B cell (primary cell): ENCODE measurements at regions not wholly inside any gene's neighbourhood (a gene's known extent, or its start where the extent isn't known, plus 50 kb on each side); places are given as distances from the start of the nearest gene placed in this dataset.

Source experiments
- ATAC-seq: fragments of 200-7000 bp; cut with Tn5 transposase; one replicate; pipeline ENCODE4 v1.10.0; 2021; ENCODE audit warnings: low read depth, mild to moderate bottlenecking, moderate number of reproducible peaks, moderate library complexity
- CTCF ChIA-PET: fragments of 350-600 bp; sonication (Branson Sonifier 250); formaldehyde crosslinking; loops from one replicate; lab custom pipeline; 2021; ENCODE audit warnings: antibody characterized with exemption, inconsistent platforms; lab: Charles Lee
- POLR2A ChIA-PET: fragments of 350-600 bp; sonication (Branson Sonifier 250); formaldehyde crosslinking; loops from one replicate; lab custom pipeline; 2021; ENCODE audit warnings: antibody characterized with exemption; lab: Charles Lee
- DNase-seq: peaks from one replicate; pipeline ENCODE4 v3.0.0; 2013
- H2AFZ ChIP-seq: 2 replicates; pipeline ENCODE4 v1.6.1; 2012; ENCODE audit warnings: mild to moderate bottlenecking, low read depth, low read length; ENCODE audit not compliant: insufficient read depth, poor library complexity, severe bottlenecking
- H3K27ac ChIP-seq, 2 donors: 1 replicate in 1 of 2; 2 replicates in 1 of 2; pipeline ENCODE4 v1.5.1; 2012 to 2013; ENCODE audit warnings: low read length in 2 of 2, mild to moderate bottlenecking in 2 of 2, moderate library complexity in 1 of 2
- H3K27me3 ChIP-seq, 4 experiments: fragments of 200-600 bp in 1 of 4; sonication (generic) in 1 of 4; replicated peaks in 1 of 4; 1 replicate in 2 of 4; 2 replicates in 2 of 4; pipeline versions ENCODE4 v1.6.1 to v1.7.0; 2013 to 2016; ENCODE audit warnings: low read length in 3 of 4, mild to moderate bottlenecking in 2 of 4, mixed read lengths in 1 of 4, moderate library complexity in 1 of 4; ENCODE audit not compliant: insufficient read depth in 4 of 4, control insufficient read depth in 3 of 4; ENCODE audit errors: control extremely low read depth in 1 of 4
- H3K36me3 ChIP-seq, 2 experiments: replicated peaks in 1 of 2; 1 replicate in 1 of 2; 2 replicates in 1 of 2; pipeline versions ENCODE4 v1.6.1 to v1.7.1; 2013; ENCODE audit warnings: low read length in 1 of 2; ENCODE audit not compliant: insufficient read depth in 2 of 2, control insufficient read depth in 1 of 2; ENCODE audit errors: control extremely low read depth in 1 of 2, extremely low read depth in 1 of 2
- H3K4me1 ChIP-seq, 2 donors: fragments of 200-600 bp in 1 of 2; sonication (generic) in 1 of 2; 1 replicate in 1 of 2; 2 replicates in 1 of 2; pipeline versions ENCODE4 v1.5.1 to v1.6.1; 2013 to 2017; ENCODE audit warnings: low read length in 2 of 2; ENCODE audit not compliant: control insufficient read depth in 2 of 2, insufficient read depth in 2 of 2
- H3K4me2 ChIP-seq: replicated peaks from 2 replicates; pipeline ENCODE3; 2012; ENCODE audit warnings: mild to moderate bottlenecking, low read depth, low read length; ENCODE audit not compliant: poor library complexity, severe bottlenecking
- H3K4me3 ChIP-seq, 5 experiments: fragments of 200-600 bp in 1 of 5; sonication (generic) in 1 of 5; 1 replicate in 3 of 5; 2 replicates in 2 of 5; pipeline versions ENCODE4 v1.5.1 to v1.7.0; 2011 to 2016; ENCODE audit warnings: low read length in 4 of 5, mild to moderate bottlenecking in 4 of 5, low read depth in 2 of 5, control low read depth in 1 of 5, moderate library complexity in 1 of 5; ENCODE audit not compliant: insufficient read depth in 1 of 5; ENCODE audit errors: control extremely low read depth in 1 of 5, extremely low read depth in 1 of 5
- H3K79me2 ChIP-seq: fragments of 200-600 bp; sonication (generic); one replicate; pipeline ENCODE4 v1.6.0; 2016; ENCODE audit warnings: low read length; ENCODE audit not compliant: control insufficient read depth, insufficient read depth
- H3K9ac ChIP-seq: fragments of 200-600 bp; sonication (generic); 2 replicates; pipeline ENCODE4 v1.6.1; 2017; ENCODE audit warnings: mild to moderate bottlenecking, low read length, moderate library complexity
- H3K9me3 ChIP-seq, 3 donors: one replicate each; pipeline versions ENCODE4 v1.6.1 to v1.7.1; 2013; ENCODE audit warnings: low read length in 2 of 3; ENCODE audit not compliant: control insufficient read depth in 2 of 3, insufficient read depth in 1 of 3; ENCODE audit errors: control extremely low read depth in 1 of 3
- H4K20me1 ChIP-seq: 2 replicates; pipeline ENCODE4 v1.6.0; 2012; ENCODE audit warnings: mild to moderate bottlenecking, low read length; ENCODE audit not compliant: insufficient read depth, control insufficient read depth, poor library complexity, severe bottlenecking
- H3K27ac Mint-ChIP-seq: one replicate; pipeline ENCODE4 v1.8.0; 2021; ENCODE audit warnings: mixed read lengths
- H3K27me3 Mint-ChIP-seq: one replicate; pipeline ENCODE4 v1.8.0; 2021; ENCODE audit warnings: mixed read lengths
- H3K4me1 Mint-ChIP-seq: one replicate; pipeline ENCODE4 v1.8.0; 2021; ENCODE audit warnings: mixed read lengths
- H3K4me3 Mint-ChIP-seq: one replicate; pipeline ENCODE4 v1.8.0; 2021; ENCODE audit warnings: mixed read lengths
- H3K9me3 Mint-ChIP-seq: one replicate; pipeline ENCODE4 v1.8.0; 2022; ENCODE audit warnings: mixed read lengths; ENCODE audit not compliant: insufficient read depth
- CTCF ChIP-seq: fragments of 200-600 bp; IDR thresholded peaks from one replicate; pipeline ENCODE4 v1.8.0; 2022; ENCODE audit warnings: antibody characterized with exemption, mild to moderate bottlenecking
- EZH2 ChIP-seq: IDR thresholded peaks from 2 replicates; pipeline ENCODE4 v1.6.1; 2012; ENCODE audit warnings: borderline replicate concordance, low read depth, mild to moderate bottlenecking, moderate library complexity, low read length; ENCODE audit not compliant: insufficient read depth, poor library complexity, severe bottlenecking
- WGBS: methylation state at CpG from one replicate; pipeline ENCODE4 v1.1.5; 2013; ENCODE audit warnings: missing lambda C conversion rate; ENCODE audit not compliant: insufficient coverage; 5-methylcytosine and 5-hydroxymethylcytosine counted together
- intact Hi-C: fragments of 100-400 bp; cut with micrococcal nuclease; formaldehyde crosslinking; loops from one replicate; pipeline ENCODE4 v1.10.0; 2022

GRCh38 chr9:105873801-105874200 is 179.5 kb downstream of the TMEM38B start:
- POLR2A ChIA-PET = no interaction called here
- no peak overlapping the region for H3K27ac ChIP-seq
- no peak overlapping the region for H2AFZ ChIP-seq
- H3K36me3 ChIP-seq = no peaks in the 10 kb centered on the region
- H3K79me2 ChIP-seq = no peaks in the 10 kb centered on the region
- Mint-ChIP-seq H3K4me1 (peaks cover 8% of the 10 kb centered on the region), H3K27ac (no peak overlapping the region), H3K9me3 (no peaks in the 10 kb centered on the region), H3K4me3 (no peak overlapping the region), H3K27me3 (peaks cover 9% of the 10 kb centered on the region)
- CTCF ChIA-PET = interaction anchor here (1.3 kb wide), 1 partner anchor 11 kb away, joined by 3 read pairs; no protein-coding TSS in a partner anchor
- TF ChIP-seq EZH2 = no peak
- no peak for TF ChIP-seq CTCF
- no peaks in the 10 kb centered on the region for H3K9me3 ChIP-seq
- no peak overlapping the region for H3K9ac ChIP-seq
- intact Hi-C loops = no loop called here
- no peaks in the 10 kb centered on the region for H3K27me3 ChIP-seq
- H3K4me1 ChIP-seq = peaks cover 3 to 4% of the 10 kb centered on the region in 2 donors
- ATAC-seq (no peak), DNase-seq (no peak)
- no peaks in the 10 kb centered on the region for H4K20me1 ChIP-seq
- no peak overlapping the region for H3K4me2 ChIP-seq
- 100% methylated on average over 2 of the region's 3 CpGs for WGBS
- no peak overlapping the region for H3K4me3 ChIP-seq

- H2AFZ ChIP-seq = no peak overlapping the region
- no peak overlapping the region for H3K27ac ChIP-seq
- peaks cover 16% of the 10 kb centered on the region for H3K27me3 Mint-ChIP-seq
- H3K27ac Mint-ChIP-seq = no peak overlapping the region
- no peaks in the 10 kb centered on the region for H3K27me3 ChIP-seq
- no peaks in the 10 kb centered on the region for H3K79me2 ChIP-seq
- peaks cover 3 to 4% of the 10 kb centered on the region in 2 donors for H3K4me1 ChIP-seq
- no peaks in the 10 kb centered on the region for H3K9me3 ChIP-seq
- TF ChIP-seq CTCF (no peak), EZH2 (no peak)
- H3K9me3 Mint-ChIP-seq = no peaks in the 10 kb centered on the region
- 0% methylated on average over 1 of the region's 1 CpG for WGBS
- ChIA-PET POLR2A (no interaction called here), CTCF (interaction anchor here (5.2 kb wide), 1 partner anchor 34 kb away, joined by 39 read pairs; no protein-coding TSS in a partner anchor)
- H3K4me1 Mint-ChIP-seq = peaks cover 11% of the 10 kb centered on the region
- no peak overlapping the region for H3K9ac ChIP-seq
- H4K20me1 ChIP-seq = no peaks in the 10 kb centered on the region
- H3K36me3 ChIP-seq = no peaks in the 10 kb centered on the region
- intact Hi-C loops = no loop called here
- ATAC-seq = no peak
- no peak for DNase-seq
- no peak overlapping the region for H3K4me3 Mint-ChIP-seq
- no peak overlapping the region for H3K4me2 ChIP-seq
- H3K4me3 ChIP-seq = no peak overlapping the region
Measured at GRCh38 chr9:105877721-105878120, 183.4 kb downstream of the TMEM38B start.
